Right atrium auricular region (tissue), 2 donors: ENCODE measurements at regions not wholly inside any gene's neighbourhood (a gene's known extent, or its start where the extent isn't known, plus 50 kb on each side); places are given as distances from the start of the nearest gene placed in this dataset.

ENCODE experiments used
- DNase-seq: peaks from one replicate; pipeline ENCODE4 v3.0.0-alpha.2; 2019; ENCODE audit warnings: low spot score
- H3K27ac ChIP-seq, 2 donors: fragments of 200-600 bp; sonication (generic); 1 replicate in 1 of 2; 2 replicates in 1 of 2; pipeline ENCODE4 v1.5.1; 2016 to 2019
- H3K27me3 ChIP-seq, 2 donors: fragments of 200-600 bp; sonication (generic); one replicate each; pipeline versions ENCODE4 v1.5.1 to v1.6.0; 2017 to 2019
- H3K36me3 ChIP-seq: fragments of 200-600 bp; sonication (generic); one replicate; pipeline ENCODE4 v1.5.1; 2016
- H3K4me1 ChIP-seq, 2 donors: fragments of 200-600 bp; sonication (generic); one replicate each; pipeline versions ENCODE4 v1.5.1 to v1.6.0; 2017 to 2019
- H3K4me3 ChIP-seq, 2 donors: fragments of 200-600 bp; sonication (generic); 1 replicate in 1 of 2; 2 replicates in 1 of 2; pipeline ENCODE4 v1.5.1; 2017 to 2019; ENCODE audit warnings: mild to moderate bottlenecking in 1 of 2, moderate library complexity in 1 of 2
- H3K9me3 ChIP-seq, 2 donors: fragments of 200-600 bp; sonication (generic); one replicate each; pipeline ENCODE4 v1.5.1; 2019
- TF ChIP-seq, protein P1 (sequence below), 2 donors: fragments of 200-600 bp; sonication (generic); IDR thresholded peaks; one replicate each; pipeline ENCODE4 v1.5.1; 2019; ENCODE audit warnings: antibody characterized with exemption in 2 of 2

- no peaks in the 10 kb centered on the region for H3K9me3 ChIP-seq
- no peak overlapping the region for H3K4me3 ChIP-seq
- H3K4me1 ChIP-seq: no peaks in the 10 kb centered on the region
- no peaks in the 10 kb centered on the region for H3K27me3 ChIP-seq
- H3K36me3 ChIP-seq: no peaks in the 10 kb centered on the region
- DNase-seq: no peak
- H3K27ac ChIP-seq: no peak overlapping the region
- TF ChIP-seq, protein P1, sequence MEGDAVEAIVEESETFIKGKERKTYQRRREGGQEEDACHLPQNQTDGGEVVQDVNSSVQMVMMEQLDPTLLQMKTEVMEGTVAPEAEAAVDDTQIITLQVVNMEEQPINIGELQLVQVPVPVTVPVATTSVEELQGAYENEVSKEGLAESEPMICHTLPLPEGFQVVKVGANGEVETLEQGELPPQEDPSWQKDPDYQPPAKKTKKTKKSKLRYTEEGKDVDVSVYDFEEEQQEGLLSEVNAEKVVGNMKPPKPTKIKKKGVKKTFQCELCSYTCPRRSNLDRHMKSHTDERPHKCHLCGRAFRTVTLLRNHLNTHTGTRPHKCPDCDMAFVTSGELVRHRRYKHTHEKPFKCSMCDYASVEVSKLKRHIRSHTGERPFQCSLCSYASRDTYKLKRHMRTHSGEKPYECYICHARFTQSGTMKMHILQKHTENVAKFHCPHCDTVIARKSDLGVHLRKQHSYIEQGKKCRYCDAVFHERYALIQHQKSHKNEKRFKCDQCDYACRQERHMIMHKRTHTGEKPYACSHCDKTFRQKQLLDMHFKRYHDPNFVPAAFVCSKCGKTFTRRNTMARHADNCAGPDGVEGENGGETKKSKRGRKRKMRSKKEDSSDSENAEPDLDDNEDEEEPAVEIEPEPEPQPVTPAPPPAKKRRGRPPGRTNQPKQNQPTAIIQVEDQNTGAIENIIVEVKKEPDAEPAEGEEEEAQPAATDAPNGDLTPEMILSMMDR (IDR thresholded peaks at IDR 0.05): no peak
Observed at GRCh38 chr6:63442870-63443269, 123.1 kb upstream of the LGSN start.

DNA sequence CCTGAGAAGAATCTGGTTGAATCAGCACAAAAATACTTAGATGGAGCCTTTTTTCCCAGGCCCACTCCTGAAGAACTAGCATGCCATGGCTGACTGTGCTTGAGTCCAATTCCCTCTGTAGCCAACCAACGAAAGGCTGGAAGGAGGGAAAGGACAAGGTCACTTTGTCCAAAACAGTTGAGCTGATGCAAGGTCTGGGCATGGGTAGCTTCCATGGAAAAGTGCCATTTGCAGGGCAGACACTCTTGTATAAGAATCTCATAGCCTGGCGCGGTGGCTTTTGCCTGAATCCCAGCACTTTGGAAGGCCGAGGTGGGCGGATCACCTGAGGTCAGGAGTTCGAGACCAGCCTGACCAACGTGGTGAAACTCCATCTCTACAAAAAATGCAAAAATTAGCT is 125.0 kb upstream of the LGSN start:
- no peak overlapping the region for H3K4me3 ChIP-seq
- H3K36me3 ChIP-seq: no peaks in the 10 kb centered on the region
- TF ChIP-seq, protein P1 (IDR thresholded peaks at IDR 0.05): no peak

GRCh38 chr6:63446405-63446804 is 125.9 kb upstream of the LOC128125822 start:
- H3K27ac ChIP-seq: no peak overlapping the region
- H3K4me3 ChIP-seq: no peak overlapping the region
- no peaks in the 10 kb centered on the region for H3K4me1 ChIP-seq
- no peaks in the 10 kb centered on the region for H3K9me3 ChIP-seq
- no peak for DNase-seq
- TF ChIP-seq, protein P1 (IDR thresholded peaks at IDR 0.05): no peak
- H3K36me3 ChIP-seq: no peaks in the 10 kb centered on the region
- H3K27me3 ChIP-seq: no peaks in the 10 kb centered on the region

More for the DNA sequence above, 125.0 kb upstream of the LGSN start:
- Histone ChIP-seq H3K27ac (no peak overlapping the region), H3K27me3 (no peaks in the 10 kb centered on the region), H3K4me1 (no peaks in the 10 kb centered on the region), H3K9me3 (no peaks in the 10 kb centered on the region)
- DNase-seq: no peak

GRCh38 chr6:63447134-63447533 is 125.1 kb upstream of the LOC128125822 start:
- H3K9me3 ChIP-seq: no peaks in the 10 kb centered on the region
- no peaks in the 10 kb centered on the region for H3K27me3 ChIP-seq
- DNase-seq: no peak
- H3K4me3 ChIP-seq: no peak overlapping the region
- no peaks in the 10 kb centered on the region for H3K36me3 ChIP-seq
- H3K4me1 ChIP-seq: no peaks in the 10 kb centered on the region
- TF ChIP-seq, protein P1 (IDR thresholded peaks at IDR 0.05): no peak
- no peak overlapping the region for H3K27ac ChIP-seq

DNA sequence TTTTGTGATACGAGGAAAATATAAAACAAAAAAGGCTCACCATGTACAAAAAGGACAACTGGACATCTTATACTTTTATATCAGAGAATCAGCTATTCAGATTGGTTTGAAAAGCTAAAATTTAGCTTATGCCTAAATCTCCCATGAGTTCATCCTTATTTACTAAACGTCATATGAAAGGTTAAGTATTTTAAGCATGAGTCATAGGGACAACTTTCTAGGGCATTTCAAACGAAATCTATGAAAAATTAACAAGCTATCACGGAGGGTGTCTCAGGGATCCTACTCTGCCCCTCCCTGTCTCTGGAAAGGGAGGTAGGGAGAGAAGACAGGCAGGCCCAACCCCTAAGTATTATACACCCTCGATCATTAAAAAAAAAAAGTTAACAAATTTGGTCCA is 124.1 kb upstream of the LOC128125822 start:
- no peak overlapping the region for H3K27ac ChIP-seq
- H3K4me1 ChIP-seq: no peaks in the 10 kb centered on the region
- H3K9me3 ChIP-seq: no peaks in the 10 kb centered on the region
- no peak overlapping the region for H3K4me3 ChIP-seq
- DNase-seq: no peak
- no peaks in the 10 kb centered on the region for H3K27me3 ChIP-seq
- H3K36me3 ChIP-seq: no peaks in the 10 kb centered on the region
- TF ChIP-seq, protein P1 (IDR thresholded peaks at IDR 0.05): no peak

DNA sequence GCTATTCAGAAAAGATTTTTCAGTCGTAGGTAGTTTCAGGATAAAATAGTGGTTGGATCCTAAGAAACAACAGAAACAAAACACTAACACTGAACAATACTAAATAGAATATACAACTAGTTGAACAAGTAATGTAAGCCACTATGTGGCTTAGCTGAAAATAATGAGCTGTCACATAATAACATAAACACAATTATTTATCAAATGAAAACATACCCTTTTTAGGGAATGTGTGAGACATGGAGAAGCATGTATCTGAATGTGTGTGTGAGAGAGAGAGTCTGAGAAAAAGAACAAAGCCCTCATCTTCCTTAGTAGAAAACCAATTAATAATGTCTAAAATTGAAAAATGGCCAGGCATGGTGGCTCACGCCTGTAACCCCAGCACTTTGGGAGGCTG is 122.6 kb upstream of the LOC128125822 start:
- Histone ChIP-seq H3K36me3 (no peaks in the 10 kb centered on the region), H3K9me3 (no peaks in the 10 kb centered on the region), H3K4me1 (no peaks in the 10 kb centered on the region), H3K4me3 (no peak overlapping the region), H3K27ac (no peak overlapping the region), H3K27me3 (no peaks in the 10 kb centered on the region)
- TF ChIP-seq, protein P1 (IDR thresholded peaks at IDR 0.05): no peak
- DNase-seq: no peak
